Liver (tissue), 8 donors: ENCODE measurements at regions not wholly inside any gene's neighbourhood (a gene's known extent, or its start where the extent isn't known, plus 50 kb on each side); places are given as distances from the start of the nearest gene placed in this dataset.

Source experiments
- DNase-seq: peaks from one replicate; pipeline ENCODE4 v3.0.0-alpha.2; 2017; ENCODE audit warnings: low spot score
- H3K27ac ChIP-seq, 2 donors: one replicate each; pipeline ENCODE4 v1.7.0; 2013; ENCODE audit warnings: inconsistent platforms in 2 of 2, low read length in 2 of 2, control low read depth in 1 of 2, low read depth in 1 of 2, mild to moderate bottlenecking in 1 of 2
- H3K27me3 ChIP-seq, 4 donors: one replicate each; pipeline versions ENCODE4 v1.6.1 to v1.7.0; 2013; ENCODE audit warnings: low read length in 3 of 4, inconsistent platforms in 1 of 4, mild to moderate bottlenecking in 1 of 4, moderate library complexity in 1 of 4; ENCODE audit not compliant: control insufficient read depth in 4 of 4, insufficient read depth in 4 of 4
- H3K36me3 ChIP-seq, 4 donors: one replicate each; pipeline versions ENCODE4 v1.6.1 to v1.7.0; 2013; ENCODE audit warnings: low read length in 3 of 4, mild to moderate bottlenecking in 3 of 4, low read depth in 1 of 4, moderate library complexity in 1 of 4; ENCODE audit not compliant: control insufficient read depth in 4 of 4, insufficient read depth in 3 of 4
- H3K4me1 ChIP-seq, 4 donors: one replicate each; pipeline versions ENCODE4 v1.6.1 to v1.7.0; 2013; ENCODE audit warnings: low read length in 3 of 4, mild to moderate bottlenecking in 3 of 4, moderate library complexity in 1 of 4; ENCODE audit not compliant: control insufficient read depth in 4 of 4, insufficient read depth in 4 of 4
- H3K4me3 ChIP-seq, 3 donors: one replicate each; pipeline versions ENCODE4 v1.6.1 to v1.7.0; 2013; ENCODE audit warnings: low read length in 3 of 3, control low read depth in 1 of 3, low read depth in 1 of 3, mild to moderate bottlenecking in 1 of 3
- H3K9ac ChIP-seq, 2 donors: one replicate each; pipeline ENCODE4 v1.7.0; 2013; ENCODE audit warnings: low read length in 2 of 2, mild to moderate bottlenecking in 2 of 2, moderate library complexity in 2 of 2, control low read depth in 1 of 2, low read depth in 1 of 2
- H3K9me3 ChIP-seq, 4 donors: one replicate each; pipeline versions ENCODE4 v1.6.1 to v1.7.0; 2013; ENCODE audit warnings: low read length in 3 of 4; ENCODE audit not compliant: control insufficient read depth in 4 of 4
- ATF3 ChIP-seq: IDR thresholded peaks from 2 replicates; pipeline ENCODE4 v1.6.1; 2016; ENCODE audit warnings: antibody characterized with exemption
- CTCF ChIP-seq: fragments of 150-350 bp; IDR thresholded peaks from 2 replicates; pipeline ENCODE4 v1.5.1; 2017; ENCODE audit warnings: improper control_type of control experiment, low read depth, low read length; ENCODE audit not compliant: missing input control
- EGR1 ChIP-seq, 2 donors: IDR thresholded peaks; 2 replicates each; pipeline ENCODE4 v1.6.1; 2016 to 2018; ENCODE audit warnings: antibody characterized with exemption in 2 of 2, low read depth in 2 of 2
- FOXA1 ChIP-seq: IDR thresholded peaks from 2 replicates; pipeline ENCODE4 v1.6.1; 2016; ENCODE audit warnings: antibody characterized with exemption
- FOXA2 ChIP-seq: IDR thresholded peaks from 2 replicates; pipeline ENCODE4 v1.6.1; 2016; ENCODE audit warnings: antibody characterized with exemption
- GABPA ChIP-seq, 2 donors: IDR thresholded peaks in 1 of 2; conservative IDR thresholded peaks in 1 of 2; 2 replicates each; pipeline ENCODE4 v1.6.1; 2016; ENCODE audit warnings: antibody characterized with exemption in 2 of 2, mild to moderate bottlenecking in 1 of 2, moderate library complexity in 1 of 2
- HNF4A ChIP-seq, 2 donors: conservative IDR thresholded peaks; 2 replicates each; pipeline ENCODE4 v1.6.1; 2016; ENCODE audit warnings: antibody characterized with exemption in 2 of 2, mild to moderate bottlenecking in 2 of 2
- HNF4G ChIP-seq: IDR thresholded peaks from 2 replicates; pipeline ENCODE4 v1.6.1; 2016; ENCODE audit warnings: antibody characterized with exemption
- JUND ChIP-seq, 2 donors: IDR thresholded peaks; 2 replicates each; pipeline ENCODE4 v1.6.1; 2016; ENCODE audit warnings: antibody characterized with exemption in 2 of 2
- MAX ChIP-seq: IDR thresholded peaks from 2 replicates; pipeline ENCODE4 v1.6.1; 2016; ENCODE audit warnings: antibody characterized with exemption
- NR2F2 ChIP-seq: IDR thresholded peaks from 2 replicates; pipeline ENCODE4 v1.6.1; 2016; ENCODE audit warnings: antibody characterized with exemption
- RAD21 ChIP-seq, 2 donors: IDR thresholded peaks; 2 replicates each; pipeline ENCODE4 v1.6.1; 2016; ENCODE audit warnings: antibody characterized with exemption in 2 of 2, mild to moderate bottlenecking in 2 of 2
- REST ChIP-seq: IDR thresholded peaks from 2 replicates; pipeline ENCODE4 v1.6.1; 2016; ENCODE audit warnings: antibody characterized with exemption, mild to moderate bottlenecking
- RXRA ChIP-seq, 2 donors: IDR thresholded peaks; 2 replicates each; pipeline ENCODE4 v1.6.1; 2017 to 2018; ENCODE audit warnings: antibody characterized with exemption in 2 of 2, mild to moderate bottlenecking in 1 of 2
- SP1 ChIP-seq: IDR thresholded peaks from 2 replicates; pipeline ENCODE4 v1.6.1; 2018; ENCODE audit warnings: antibody characterized with exemption, mild to moderate bottlenecking
- TAF1 ChIP-seq: conservative IDR thresholded peaks from 2 replicates; pipeline ENCODE4 v1.6.1; 2016; ENCODE audit warnings: antibody characterized with exemption, mild to moderate bottlenecking
- YY1 ChIP-seq: IDR thresholded peaks from 2 replicates; pipeline ENCODE4 v1.6.1; 2016; ENCODE audit warnings: antibody characterized with exemption, mild to moderate bottlenecking
- ZBTB33 ChIP-seq: IDR thresholded peaks from 2 replicates; pipeline ENCODE4 v1.6.1; 2016; ENCODE audit warnings: antibody characterized with exemption
- WGBS: extraction: QIAGEN DNeasy Blood & Tissue Kit; methylation state at CpG from one replicate; pipeline ENCODE4 v1.1.7; 2013; 5-methylcytosine and 5-hydroxymethylcytosine counted together
- donor health status: healthy.
- donor health status: healthy.
- donor health status: healthy.
- donor health status: healthy.
- donor health status: healthy.

GRCh38 chr14:53526200-53526599 is 373.1 kb upstream of the DDHD1 start:
- Histone ChIP-seq H3K27ac (no peak overlapping the region), H3K4me1 (no peaks in the 10 kb centered on the region), H3K36me3 (no peaks in the 10 kb centered on the region), H3K4me3 (no peak overlapping the region), H3K9me3 (no peaks in the 10 kb centered on the region), H3K9ac (no peak overlapping the region), H3K27me3 (no peaks in the 10 kb centered on the region)
- no peak for TF ChIP-seq HNF4G
- TF ChIP-seq SP1: no peak
- no peak for TF ChIP-seq YY1
- TF ChIP-seq REST: no peak
- TF ChIP-seq RAD21 (IDR thresholded peaks at IDR 0.05): no peak
- TF ChIP-seq ZBTB33: no peak
- DNase-seq: no peak
- WGBS: 88% methylated on average over 3 of the region's 3 CpGs

- Histone ChIP-seq H3K4me1 (no peaks in the 10 kb centered on the region), H3K9ac (no peak overlapping the region), H3K9me3 (no peaks in the 10 kb centered on the region), H3K27ac (no peak overlapping the region), H3K36me3 (no peaks in the 10 kb centered on the region), H3K27me3 (no peaks in the 10 kb centered on the region), H3K4me3 (no peak overlapping the region)
- TF ChIP-seq HNF4G: no peak
- DNase-seq: no peak
- 66% methylated on average over 2 of the region's 2 CpGs for WGBS
These were observed 372.5 kb upstream of the DDHD1 start for GRCh38 chr14:53525608-53526007.

GRCh38 chr14:53524391-53524790 is 371.3 kb upstream of the DDHD1 start:
- Histone ChIP-seq H3K27me3 (no peaks in the 10 kb centered on the region), H3K9me3 (no peaks in the 10 kb centered on the region), H3K36me3 (no peaks in the 10 kb centered on the region), H3K9ac (no peak overlapping the region), H3K4me3 (no peak overlapping the region), H3K27ac (no peak overlapping the region), H3K4me1 (no peaks in the 10 kb centered on the region)
- WGBS: 85% methylated on average over 4 of the region's 4 CpGs
- no peak for DNase-seq
- TF ChIP-seq YY1: no peak
- no peak for TF ChIP-seq JUND (IDR thresholded peaks at IDR 0.05)
- TF ChIP-seq ATF3: no peak
- no peak for TF ChIP-seq HNF4G
- no peak for TF ChIP-seq TAF1
- no peak for TF ChIP-seq SP1
- no peak for TF ChIP-seq REST
- TF ChIP-seq RXRA (IDR thresholded peaks at IDR 0.05): no peak
- no peak for TF ChIP-seq NR2F2
- no peak for TF ChIP-seq EGR1 (IDR thresholded peaks at IDR 0.05; ENCODE audit: low read depth in 2 of 2)
- no peak for TF ChIP-seq FOXA1
- TF ChIP-seq RAD21 (IDR thresholded peaks at IDR 0.05): no peak
- no peak for TF ChIP-seq GABPA (IDR thresholded peaks at IDR 0.05 in 1 of 2, conservative IDR thresholded peaks at IDR 0.05 in 1 of 2)
- TF ChIP-seq MAX: no peak
- no peak for TF ChIP-seq FOXA2
- TF ChIP-seq CTCF: no peak
- TF ChIP-seq HNF4A (conservative IDR thresholded peaks at IDR 0.05): no peak
